ENCODE measurements at regions not wholly inside any gene's neighbourhood (a gene's known extent, or its start where the extent isn't known, plus 50 kb on each side); places are given as distances from the start of the nearest gene placed in this dataset.
"Not testable (repeated sequence)": the region's sequence is repeated elsewhere in the genome, so short reads cannot be mapped to it uniquely, and the experiment has no call there.

- DNase-seq (ENCODE audit: low read depth) = no peak
- TF ChIP-seq CTCF (IDR thresholded peaks at IDR 0.05; ENCODE audit: insufficient read depth, low read length) = no peak
Observed at GRCh38 chr5:18799482-18800128, 1165.3 kb downstream of the TAF11L14 start.

GRCh38 chr5:18800293-18801025 is 1166.2 kb downstream of the TAF11L14 start:
- no peak overlapping the region for H3K4me3 ChIP-seq (ENCODE audit: low read depth, low read length)
- no peak for TF ChIP-seq CTCF (IDR thresholded peaks at IDR 0.05; ENCODE audit: insufficient read depth, low read length)
- no peak for DNase-seq (ENCODE audit: low read depth)

More at GRCh38 chr5:18799482-18800128, 1165.3 kb downstream of the TAF11L14 start:
- no peak overlapping the region for H3K4me3 ChIP-seq (ENCODE audit: low read depth, low read length)

- H3K4me3 ChIP-seq (ENCODE audit: low read depth, low read length); DNase-seq (ENCODE audit: low read depth): not testable (repeated sequence)
Observed at GRCh38 chr5:18801413-18801812, 1167.2 kb downstream of the TAF11L14 start.

- H3K4me3 ChIP-seq (ENCODE audit: low read depth, low read length) = no peak overlapping the region
- TF ChIP-seq CTCF (IDR thresholded peaks at IDR 0.05; ENCODE audit: insufficient read depth, low read length) = no peak
- no peak for DNase-seq (ENCODE audit: low read depth)
Observed at GRCh38 chr5:18802336-18802735, 1168.1 kb downstream of the TAF11L14 start.

GRCh38 chr5:18805376-18805775 is 1171.1 kb downstream of the TAF11L14 start:
- H3K4me3 ChIP-seq (ENCODE audit: low read depth, low read length) = no peak overlapping the region
- DNase-seq (ENCODE audit: low read depth) = no peak
- no peak for TF ChIP-seq CTCF (IDR thresholded peaks at IDR 0.05; ENCODE audit: insufficient read depth, low read length)

- TF ChIP-seq CTCF (IDR thresholded peaks at IDR 0.05; ENCODE audit: insufficient read depth, low read length) = no peak
- H3K4me3 ChIP-seq (ENCODE audit: low read depth, low read length) = no peak overlapping the region
- DNase-seq (ENCODE audit: low read depth) = no peak
Observed at GRCh38 chr5:18807256-18808149, 1173.2 kb downstream of the TAF11L14 start.

GRCh38 chr5:18811661-18812060 is 1176.3 kb downstream of the CDH18 start:
- no peak overlapping the region for H3K4me3 ChIP-seq (ENCODE audit: low read depth, low read length)
- no peak for TF ChIP-seq CTCF (IDR thresholded peaks at IDR 0.05; ENCODE audit: insufficient read depth, low read length)
- no peak for DNase-seq (ENCODE audit: low read depth)

Measured in fibroblast of the aortic adventitia (primary cell).